T-cell (primary cell): ENCODE measurements at regions not wholly inside any gene's neighbourhood (a gene's known extent, or its start where the extent isn't known, plus 50 kb on each side); places are given as distances from the start of the nearest gene placed in this dataset.

Experiments
- ATAC-seq, 4 experiments: fragments of 200-7000 bp in 3 of 4; fragments of 150-1000 bp in 1 of 4; cut with Tn5 transposase; replicated peaks in 1 of 4; 1 replicate in 3 of 4; 2 replicates in 1 of 4; pipeline ENCODE4 v1.10.0; 2021; ENCODE audit warnings: moderate library complexity in 3 of 4, mild to moderate bottlenecking in 2 of 4, moderate number of reproducible peaks in 1 of 4
- CTCF ChIA-PET, 2 donors: fragments of 300-600 bp; sonication (Branson Sonifier 250); formaldehyde crosslinking; loops; one replicate each; lab custom pipeline; 2022; ENCODE audit warnings: antibody characterized with exemption in 2 of 2; lab: Charles Lee
- POLR2A ChIA-PET, 2 donors: fragments of 300-600 bp; sonication (Branson Sonifier 250); formaldehyde crosslinking; loops; one replicate each; lab custom pipeline; 2022; ENCODE audit warnings: antibody characterized with exemption in 2 of 2; lab: Charles Lee
- DNase-seq, 35 experiments: peaks; one replicate each; pipeline versions ENCODE4 v3.0.0 to v3.0.0-alpha.2; 2013 to 2023
- H3K27ac ChIP-seq: one replicate; pipeline ENCODE4 v1.5.1; 2013; ENCODE audit warnings: low read length
- H3K27me3 ChIP-seq, 2 experiments: replicated peaks in 1 of 2; 1 replicate in 1 of 2; 2 replicates in 1 of 2; pipeline versions ENCODE4 v1.6.1 to v1.7.0; 2013; ENCODE audit warnings: low read length in 1 of 2, mixed read lengths in 1 of 2; ENCODE audit not compliant: control insufficient read depth in 2 of 2, insufficient read depth in 2 of 2; ENCODE audit errors: extremely low read depth in 1 of 2
- H3K36me3 ChIP-seq, 2 donors: 1 replicate in 1 of 2; 2 replicates in 1 of 2; pipeline versions ENCODE4 v1.6.1 to v1.7.0; 2013; ENCODE audit warnings: low read length in 1 of 2; ENCODE audit not compliant: control insufficient read depth in 2 of 2, insufficient read depth in 1 of 2; ENCODE audit errors: extremely low read depth in 1 of 2
- H3K4me1 ChIP-seq, 2 experiments: 1 replicate in 1 of 2; 2 replicates in 1 of 2; pipeline versions ENCODE4 v1.6.1 to v1.7.0; 2013; ENCODE audit warnings: low read length in 2 of 2, mixed read lengths in 1 of 2; ENCODE audit not compliant: insufficient read depth in 2 of 2, control insufficient read depth in 1 of 2; ENCODE audit errors: extremely low read depth in 1 of 2
- H3K4me3 ChIP-seq, 2 donors: 1 replicate in 1 of 2; 2 replicates in 1 of 2; pipeline versions ENCODE4 v1.5.1 to v1.7.0; 2013; ENCODE audit warnings: mild to moderate bottlenecking in 2 of 2, low read length in 1 of 2, moderate library complexity in 1 of 2; ENCODE audit not compliant: control insufficient read depth in 1 of 2; ENCODE audit errors: extremely low read depth in 1 of 2
- H3K9me3 ChIP-seq: 2 replicates; pipeline ENCODE4 v1.7.0; 2013
- H3K27ac Mint-ChIP-seq, 2 donors: one replicate each; pipeline ENCODE4 v1.8.0; 2020 to 2021; ENCODE audit warnings: mild to moderate bottlenecking in 2 of 2, mixed read lengths in 2 of 2
- H3K27me3 Mint-ChIP-seq, 2 donors: one replicate each; pipeline ENCODE4 v1.8.0; 2021 to 2022; ENCODE audit warnings: mixed read lengths in 2 of 2
- H3K36me3 Mint-ChIP-seq: one replicate; pipeline ENCODE4 v1.8.0; 2021; ENCODE audit warnings: mixed read lengths
- H3K4me1 Mint-ChIP-seq, 3 donors: one replicate each; pipeline ENCODE4 v1.8.0; 2020 to 2022; ENCODE audit warnings: mixed read lengths in 3 of 3, mild to moderate bottlenecking in 1 of 3
- H3K4me3 Mint-ChIP-seq, 3 donors: one replicate each; pipeline ENCODE4 v1.8.0; 2020 to 2022; ENCODE audit warnings: mild to moderate bottlenecking in 3 of 3, mixed read lengths in 3 of 3, moderate library complexity in 3 of 3
- H3K9me3 Mint-ChIP-seq, 3 donors: one replicate each; pipeline ENCODE4 v1.8.0; 2020 to 2022; ENCODE audit warnings: mixed read lengths in 3 of 3
- WGBS: methylation state at CpG from one replicate; pipeline ENCODE4 v1.1.5; 2013; ENCODE audit warnings: missing lambda C conversion rate; ENCODE audit not compliant: insufficient coverage; 5-methylcytosine and 5-hydroxymethylcytosine counted together

DNA sequence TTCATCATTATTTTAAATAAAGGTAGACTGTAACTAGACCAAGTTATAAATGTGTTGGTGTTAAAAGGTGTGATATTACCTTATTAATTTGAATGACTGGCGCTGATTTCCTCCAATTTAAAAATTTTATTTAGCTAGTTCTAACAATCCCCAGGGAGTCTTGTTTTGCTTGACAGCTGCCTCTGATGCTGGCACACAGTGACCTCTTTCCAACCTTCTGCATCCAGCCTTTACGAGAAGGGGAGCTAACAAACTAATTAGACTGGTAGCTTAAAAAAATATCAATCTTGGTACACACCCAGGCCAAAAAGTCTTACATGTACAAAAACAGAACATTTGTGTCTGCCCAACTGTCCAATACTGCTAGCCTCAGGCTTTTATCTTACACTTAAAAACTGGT lies 51.8 kb upstream of the ENPEP start:
- H3K36me3 ChIP-seq: no peaks in the 10 kb centered on the region
- peaks cover 0 to 4% of the 10 kb centered on the region in 2 experiments for H3K27me3 ChIP-seq
- no peak overlapping the region for H3K4me3 ChIP-seq
- WGBS: 88% methylated on average over 1 of the region's 2 CpGs
- H3K4me3 Mint-ChIP-seq: no peak overlapping the region
- no peaks in the 10 kb centered on the region for H3K36me3 Mint-ChIP-seq
- H3K9me3 Mint-ChIP-seq: peaks cover 0 to 7% (median under 1%) of the 10 kb centered on the region in 3 donors
- no peaks in the 10 kb centered on the region for H3K4me1 ChIP-seq
- no peak for ATAC-seq
- no peaks in the 10 kb centered on the region for H3K4me1 Mint-ChIP-seq
- CTCF ChIA-PET: interaction anchor here in 1 of 2 donors (0.7 kb wide), 1 partner anchor 73 kb away, joined by 3 read pairs; no protein-coding TSS in a partner anchor
- DNase-seq: no peak
- no peak overlapping the region for H3K27ac ChIP-seq
- POLR2A ChIA-PET: no interaction called here
- no peaks in the 10 kb centered on the region for H3K9me3 ChIP-seq
- H3K27me3 Mint-ChIP-seq: peaks cover 0 to 1% of the 10 kb centered on the region in 2 donors
- no peak overlapping the region for H3K27ac Mint-ChIP-seq

DNA sequence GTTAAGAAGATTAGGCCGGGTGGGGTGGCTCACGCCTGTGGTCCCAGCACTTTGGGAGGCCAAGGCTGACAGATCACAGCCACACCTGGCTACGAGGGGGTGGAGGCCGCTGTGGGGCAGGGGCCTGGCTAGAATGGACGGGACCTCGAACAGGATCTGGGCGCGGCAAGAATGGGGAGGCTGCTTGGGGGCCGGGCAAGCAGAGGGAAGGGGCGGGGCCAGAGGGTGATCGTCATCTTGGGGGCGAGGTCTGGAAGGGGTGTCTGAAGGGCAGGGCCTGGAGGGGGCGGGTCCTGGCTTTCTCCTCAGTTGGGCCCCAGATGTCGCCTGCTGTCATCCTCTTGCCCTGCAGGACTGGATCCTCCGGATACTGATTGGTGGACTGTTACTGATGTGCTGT lies 57.3 kb upstream of the ENPEP start:
- no peaks in the 10 kb centered on the region for H3K9me3 ChIP-seq
- H3K4me3 Mint-ChIP-seq: no peak overlapping the region
- ChIA-PET CTCF (no interaction called here), POLR2A (no interaction called here)
- H3K27me3 Mint-ChIP-seq: peaks cover 11 to 20% of the 10 kb centered on the region in 2 donors
- H3K27me3 ChIP-seq: peaks cover 0 to 6% of the 10 kb centered on the region in 2 experiments
- no peaks in the 10 kb centered on the region for H3K36me3 Mint-ChIP-seq
- no peaks in the 10 kb centered on the region for H3K4me1 Mint-ChIP-seq
- ATAC-seq (no peak), DNase-seq (no peak)
- 95% methylated on average over 10 of the region's 15 CpGs for WGBS
- no peaks in the 10 kb centered on the region for H3K4me1 ChIP-seq
- peaks cover 0 to 4% (median 0%) of the 10 kb centered on the region in 3 donors for H3K9me3 Mint-ChIP-seq
- no peak overlapping the region for H3K4me3 ChIP-seq
- H3K27ac Mint-ChIP-seq: no peak overlapping the region
- H3K27ac ChIP-seq: no peak overlapping the region
- no peaks in the 10 kb centered on the region for H3K36me3 ChIP-seq

DNA sequence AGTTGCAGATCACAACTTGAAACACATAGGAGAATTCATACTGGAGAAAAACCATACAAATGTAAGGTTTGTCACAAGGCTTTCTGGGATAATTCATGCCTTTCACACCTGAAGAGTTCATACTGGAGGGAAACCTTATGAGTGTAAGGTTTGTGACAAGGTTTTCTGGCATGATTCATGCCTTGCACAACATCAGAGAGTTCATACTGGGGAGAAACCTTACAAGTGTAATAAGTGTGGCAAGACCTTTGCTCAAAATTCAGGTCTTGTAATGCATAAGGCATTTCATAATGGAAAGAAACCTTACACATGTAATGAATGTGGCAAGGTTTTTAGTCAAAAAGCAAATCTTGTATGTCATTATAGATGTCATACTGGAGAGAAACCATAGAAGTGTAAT lies 58.8 kb upstream of the ENPEP start:
- no peaks in the 10 kb centered on the region for H3K9me3 Mint-ChIP-seq
- POLR2A ChIA-PET: no interaction called here
- H3K27ac ChIP-seq: no peak overlapping the region
- no peaks in the 10 kb centered on the region for H3K4me1 Mint-ChIP-seq
- DNase-seq: no peak
- H3K36me3 Mint-ChIP-seq: no peaks in the 10 kb centered on the region
- no peak for ATAC-seq
- H3K27me3 Mint-ChIP-seq: peaks cover 21 to 26% of the 10 kb centered on the region in 2 donors
- no peak overlapping the region for H3K4me3 ChIP-seq
- H3K27me3 ChIP-seq: peaks cover 0 to 6% of the 10 kb centered on the region in 2 experiments
- no peaks in the 10 kb centered on the region for H3K4me1 ChIP-seq
- CTCF ChIA-PET: no interaction called here
- H3K4me3 Mint-ChIP-seq: no peak overlapping the region
- H3K27ac Mint-ChIP-seq: no peak overlapping the region
- H3K36me3 ChIP-seq: no peaks in the 10 kb centered on the region
- H3K9me3 ChIP-seq: no peaks in the 10 kb centered on the region

DNA sequence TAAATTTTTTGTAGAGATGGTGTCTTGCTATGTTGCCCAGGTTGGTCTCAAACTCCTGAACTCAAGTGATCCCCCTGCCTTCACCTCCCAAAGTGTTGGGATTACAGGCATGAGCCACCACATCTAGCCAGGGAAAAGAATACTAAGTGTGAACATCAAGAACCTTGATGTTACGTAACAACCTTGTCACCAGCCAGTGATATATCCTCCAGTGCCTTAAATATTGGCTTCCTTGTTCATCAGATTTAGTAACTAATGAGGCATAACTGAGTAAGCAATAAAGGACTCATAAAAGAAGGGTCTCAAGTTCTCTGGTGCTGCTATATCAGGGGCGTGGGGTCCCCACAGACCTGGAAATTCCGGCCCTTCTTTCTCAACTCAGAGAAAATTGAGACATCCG lies 60.5 kb upstream of the ENPEP start:
- ATAC-seq (no peak), DNase-seq (no peak)
- CTCF ChIA-PET: no interaction called here
- no peaks in the 10 kb centered on the region for H3K4me1 Mint-ChIP-seq
- Histone ChIP-seq H3K27ac (no peak overlapping the region), H3K4me3 (no peak overlapping the region), H3K27me3 (peaks cover 0 to 10% of the 10 kb centered on the region in 2 experiments), H3K36me3 (no peaks in the 10 kb centered on the region), H3K4me1 (no peaks in the 10 kb centered on the region), H3K9me3 (no peaks in the 10 kb centered on the region)
- 90% methylated on average over 2 of the region's 4 CpGs for WGBS
- H3K27ac Mint-ChIP-seq: no peak overlapping the region
- no peaks in the 10 kb centered on the region for H3K36me3 Mint-ChIP-seq
- H3K9me3 Mint-ChIP-seq: no peaks in the 10 kb centered on the region
- POLR2A ChIA-PET: no interaction called here
- no peak overlapping the region for H3K4me3 Mint-ChIP-seq
- H3K27me3 Mint-ChIP-seq: peaks cover 25 to 33% of the 10 kb centered on the region in 2 donors

DNA sequence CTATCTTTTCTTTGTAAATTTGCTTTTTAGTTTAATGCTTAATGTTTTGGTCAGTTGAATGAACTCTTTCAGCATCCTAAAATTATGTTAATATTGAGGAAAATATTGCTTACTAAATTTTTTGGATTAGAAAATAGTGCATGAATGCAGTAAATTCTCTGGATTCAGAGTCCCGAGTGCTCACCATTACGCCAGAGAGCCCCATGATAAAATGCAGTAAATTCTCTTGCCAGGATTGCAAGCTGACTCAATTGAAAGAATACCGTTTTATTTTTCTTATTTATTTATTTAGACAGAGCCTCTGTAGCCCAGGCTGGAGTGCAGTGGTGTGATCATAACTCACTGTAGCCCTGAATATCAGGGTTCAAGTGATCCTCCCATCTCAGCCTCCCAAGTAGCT lies 60.9 kb upstream of the ENPEP start:
- Histone ChIP-seq H3K4me1 (no peaks in the 10 kb centered on the region), H3K27me3 (peaks cover 0 to 10% of the 10 kb centered on the region in 2 experiments), H3K36me3 (no peaks in the 10 kb centered on the region), H3K27ac (no peak overlapping the region), H3K9me3 (no peaks in the 10 kb centered on the region), H3K4me3 (no peak overlapping the region)
- DNase-seq: no peak
- no peak for ATAC-seq
- Mint-ChIP-seq H3K4me1 (no peaks in the 10 kb centered on the region), H3K36me3 (no peaks in the 10 kb centered on the region), H3K27me3 (peaks cover 25 to 33% of the 10 kb centered on the region in 2 donors), H3K27ac (no peak overlapping the region), H3K9me3 (no peaks in the 10 kb centered on the region), H3K4me3 (no peak overlapping the region)
- ChIA-PET CTCF (no interaction called here), POLR2A (no interaction called here)
- 89% methylated on average over 3 of the region's 3 CpGs for WGBS

DNA sequence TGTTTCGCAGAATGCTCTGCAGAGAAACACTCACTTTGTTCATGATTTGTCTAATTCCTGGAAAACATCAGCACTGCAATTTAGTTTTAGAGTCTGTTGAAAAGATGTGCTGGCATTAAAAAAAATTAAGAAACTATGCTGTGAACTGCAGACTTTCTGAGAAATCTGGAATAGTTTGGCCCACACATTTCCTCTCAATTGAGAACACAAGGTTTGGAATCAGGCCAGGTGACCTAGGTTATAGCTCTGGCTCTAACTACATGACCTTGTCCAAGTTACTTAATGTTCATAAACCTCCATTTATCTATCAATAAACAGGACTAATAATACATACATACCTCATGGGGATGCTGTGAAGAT lies 61.4 kb upstream of the ENPEP start:
- DNase-seq: no peak
- Mint-ChIP-seq H3K27ac (no peak overlapping the region), H3K27me3 (peaks cover 25 to 33% of the 10 kb centered on the region in 2 donors), H3K36me3 (no peaks in the 10 kb centered on the region), H3K4me1 (no peaks in the 10 kb centered on the region), H3K9me3 (no peaks in the 10 kb centered on the region), H3K4me3 (no peak overlapping the region)
- Histone ChIP-seq H3K4me1 (no peaks in the 10 kb centered on the region), H3K9me3 (no peaks in the 10 kb centered on the region), H3K27me3 (peaks cover 0 to 10% of the 10 kb centered on the region in 2 experiments), H3K27ac (no peak overlapping the region), H3K4me3 (no peak overlapping the region), H3K36me3 (no peaks in the 10 kb centered on the region)
- ATAC-seq: no peak
- ChIA-PET POLR2A (no interaction called here), CTCF (no interaction called here)
- 0% methylated on average over 1 of the region's 1 CpG for WGBS
